Ishikawa (cell line): ENCODE measurements at regions not wholly inside any gene's neighbourhood (a gene's known extent, or its start where the extent isn't known, plus 50 kb on each side); places are given as distances from the start of the nearest gene placed in this dataset.

Experiments used
- CEBPB ChIP-seq: IDR thresholded peaks from 2 replicates; pipeline ENCODE4 v1.6.1; 2012
- CREB1 ChIP-seq: IDR thresholded peaks from 2 replicates; pipeline ENCODE4 v1.6.1; 2012; ENCODE audit warnings: low read depth
- EP300 ChIP-seq: IDR thresholded peaks from 2 replicates; pipeline ENCODE4 v1.6.1; 2012; ENCODE audit warnings: borderline replicate concordance
- MAX ChIP-seq: IDR thresholded peaks from 2 replicates; pipeline ENCODE4 v1.6.1; 2012
- REST ChIP-seq: IDR thresholded peaks from 2 replicates; pipeline ENCODE4 v1.6.1; 2012; ENCODE audit warnings: low read depth, mild to moderate bottlenecking
- TAF1 ChIP-seq: IDR thresholded peaks from 2 replicates; pipeline ENCODE4 v1.6.1; 2012; ENCODE audit warnings: low read depth, mild to moderate bottlenecking
- TCF12 ChIP-seq: IDR thresholded peaks from 2 replicates; pipeline ENCODE4 v1.6.1; 2012; ENCODE audit warnings: low read depth
- YY1 ChIP-seq: IDR thresholded peaks from 2 replicates; pipeline ENCODE4 v1.6.1; 2012; ENCODE audit warnings: low read depth

- TF ChIP-seq TCF12 (no peak), REST (no peak), CREB1 (no peak), CEBPB (no peak), EP300 (no peak), MAX (no peak), TAF1 (no peak), YY1 (no peak)
Observed at GRCh38 chr6:15079288-15079817, 166.5 kb upstream of the JARID2 start.
